HK-2 (cell line): ENCODE measurements at regions not wholly inside any gene's neighbourhood (a gene's known extent, or its start where the extent isn't known, plus 50 kb on each side); places are given as distances from the start of the nearest gene placed in this dataset.

ENCODE experiments used
- DNase-seq: peaks from one replicate; pipeline ENCODE4 v3.0.0-alpha.2; 2018; ENCODE audit not compliant: unreplicated experiment

- DNase-seq = no peak
These were observed 56.1 kb upstream of the TANK start for GRCh38 chr2:161104054-161104553.

DNA sequence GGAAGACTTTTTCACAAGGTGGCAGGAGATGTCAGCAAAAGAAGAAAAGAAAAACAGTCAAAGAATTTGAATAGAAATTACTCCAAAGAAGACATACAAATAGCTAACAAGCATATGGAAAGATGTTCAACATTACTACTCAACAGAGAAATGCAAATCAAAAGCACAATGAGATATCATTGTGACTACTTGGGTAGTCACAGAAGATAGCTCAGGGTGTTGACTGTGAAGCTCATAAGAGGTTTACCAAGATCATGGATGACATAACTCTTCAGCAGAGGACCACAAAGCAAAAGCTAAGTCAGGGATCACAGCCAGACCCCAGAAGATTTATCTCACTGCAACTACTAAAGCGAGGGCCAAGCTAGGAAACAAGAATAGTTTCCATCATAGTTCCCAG, 53.0 kb upstream of the TANK start:
- no peak for DNase-seq
